ENCODE measurements at regions not wholly inside any gene's neighbourhood (a gene's known extent, or its start where the extent isn't known, plus 50 kb on each side); places are given as distances from the start of the nearest gene placed in this dataset.
"Not testable (repeated sequence)": the region's sequence is repeated elsewhere in the genome, so short reads cannot be mapped to it uniquely, and the experiment has no call there.

GRCh38 chr3:95215437-95215957 is 1152.6 kb downstream of the NSUN3 start:
- no peak overlapping the region for H3K4me3 ChIP-seq
- WGBS, 10 experiments = 17 to 86% (median 58%) methylated on average over 1 of the region's 1 CpG; no CpG with 5 or more reads in 2 of the 10 experiments
- no peak overlapping the region for H3K27ac ChIP-seq
- no peak for ATAC-seq (replicated peaks in 6 of 8)
- in situ Hi-C loops (cut with MboI; ENCODE audit: low pct_unique_long_range_greater_than_20kb in 2 of 9, low sequenced_read_pairs in 9 of 9, unreplicated experiment in 9 of 9) = no loop called here
- no peaks in the 10 kb centered on the region for H3K4me1 ChIP-seq (replicated peaks in 1 of 2)

- no peak overlapping the region for H3K27ac ChIP-seq
- peak in 1 of 8 experiments; percentile 36 for ATAC-seq (replicated peaks in 6 of 8)
- no peaks in the 10 kb centered on the region for H3K4me1 ChIP-seq (replicated peaks in 1 of 2)
- no peak overlapping the region for H3K4me3 ChIP-seq
- in situ Hi-C loops (cut with MboI; ENCODE audit: low pct_unique_long_range_greater_than_20kb in 2 of 9, low sequenced_read_pairs in 9 of 9, unreplicated experiment in 9 of 9) = no loop called here
Observed at GRCh38 chr3:95217661-95218060, 1154.8 kb downstream of the NSUN3 start.

- ATAC-seq (replicated peaks in 6 of 8) = no peak
- in situ Hi-C loops (cut with MboI; ENCODE audit: low pct_unique_long_range_greater_than_20kb in 2 of 9, low sequenced_read_pairs in 9 of 9, unreplicated experiment in 9 of 9) = no loop called here
- Histone ChIP-seq H3K4me1 (replicated peaks in 1 of 2) (no peaks in the 10 kb centered on the region), H3K27ac (no peak overlapping the region), H3K4me3 (no peak overlapping the region)
- WGBS, 10 experiments = 0 to 80% (median 50%) methylated on average over 1 of the region's 1 CpG; no CpG with 5 or more reads in 1 of the 10 experiments
Observed at GRCh38 chr3:95218484-95218883, 1155.6 kb downstream of the NSUN3 start.

GRCh38 chr3:95226437-95226836 is 1163.6 kb downstream of the NSUN3 start:
- WGBS, 10 experiments = 20 to 100% (median 96%) methylated on average over 1 to 4 of the region's 5 CpGs; no CpG with 5 or more reads in 3 of the 10 experiments
- Histone ChIP-seq H3K27ac (no peak overlapping the region), H3K4me1 (replicated peaks in 1 of 2) (no peaks in the 10 kb centered on the region), H3K4me3 (no peak overlapping the region)
- in situ Hi-C loops (cut with MboI; ENCODE audit: low pct_unique_long_range_greater_than_20kb in 2 of 9, low sequenced_read_pairs in 9 of 9, unreplicated experiment in 9 of 9) = no loop called here
- ATAC-seq (replicated peaks in 6 of 8) = no peak

GRCh38 chr3:95227092-95227491 is 1164.2 kb downstream of the NSUN3 start:
- in situ Hi-C loops (cut with MboI; ENCODE audit: low pct_unique_long_range_greater_than_20kb in 2 of 9, low sequenced_read_pairs in 9 of 9, unreplicated experiment in 9 of 9) = no loop called here
- 12 to 100% (median 84%) methylated on average over 1 to 4 of the region's 4 CpGs; no CpG with 5 or more reads in 1 of the 10 experiments for WGBS, 10 experiments
- no peaks in the 10 kb centered on the region for H3K4me1 ChIP-seq (replicated peaks in 1 of 2)
- H3K4me3 ChIP-seq = no peak overlapping the region
- ATAC-seq (replicated peaks in 6 of 8) = no peak
- H3K27ac ChIP-seq = no peak overlapping the region

GRCh38 chr3:95228416-95228815 is 1165.6 kb downstream of the NSUN3 start:
- whole genome bisulfite sequencing, 10 experiments = 42 to 100% (median 90%) methylated on average over 3 to 7 of the region's 7 CpGs
- no peak for ATAC-seq (replicated peaks in 6 of 8)
- in situ Hi-C loops (cut with MboI; ENCODE audit: low pct_unique_long_range_greater_than_20kb in 2 of 9, low sequenced_read_pairs in 9 of 9, unreplicated experiment in 9 of 9) = no loop called here

GRCh38 chr3:95235916-95236315 is 1173.1 kb downstream of the NSUN3 start:
- Histone ChIP-seq H3K4me1 (replicated peaks in 1 of 2) (no peaks in the 10 kb centered on the region), H3K4me3 (no peak overlapping the region), H3K27ac (no peak overlapping the region)
- ATAC-seq (replicated peaks in 6 of 8) = no peak
- in situ Hi-C loops (cut with MboI; ENCODE audit: low pct_unique_long_range_greater_than_20kb in 2 of 9, low sequenced_read_pairs in 9 of 9, unreplicated experiment in 9 of 9) = no loop called here

More at GRCh38 chr3:95228416-95228815, 1165.6 kb downstream of the NSUN3 start:
- Histone ChIP-seq H3K4me1 (replicated peaks in 1 of 2) (no peaks in the 10 kb centered on the region), H3K4me3 (no peak overlapping the region), H3K27ac (no peak overlapping the region)

GRCh38 chr3:95237783-95238182 is 1174.9 kb downstream of the NSUN3 start:
- in situ Hi-C loops (cut with MboI; ENCODE audit: low pct_unique_long_range_greater_than_20kb in 2 of 9, low sequenced_read_pairs in 9 of 9, unreplicated experiment in 9 of 9) = no loop called here
- H3K27ac ChIP-seq = no peak overlapping the region
- 0 to 100% (median 83%) methylated on average over 1 of the region's 2 CpGs; no CpG with 5 or more reads in 1 of the 10 experiments for WGBS, 10 experiments
- H3K4me3 ChIP-seq = no peak overlapping the region
- no peaks in the 10 kb centered on the region for H3K4me1 ChIP-seq (replicated peaks in 1 of 2)
- no peak for ATAC-seq (replicated peaks in 6 of 8)

GRCh38 chr3:95240395-95240794 is 1177.5 kb downstream of the NSUN3 start:
- WGBS, 10 experiments = 17 to 100% (median 80%) methylated on average over 1 to 2 of the region's 2 CpGs; no CpG with 5 or more reads in 5 of the 10 experiments
- ATAC-seq (replicated peaks in 6 of 8) = no peak
- in situ Hi-C loops (cut with MboI; ENCODE audit: low pct_unique_long_range_greater_than_20kb in 2 of 9, low sequenced_read_pairs in 9 of 9, unreplicated experiment in 9 of 9) = no loop called here
- H3K27ac ChIP-seq = no peak overlapping the region
- H3K4me3 ChIP-seq = no peak overlapping the region
- H3K4me1 ChIP-seq (replicated peaks in 1 of 2) = no peaks in the 10 kb centered on the region

GRCh38 chr3:95241256-95241655 is 1178.4 kb downstream of the NSUN3 start:
- 21 to 92% (median 60%) methylated on average over 1 to 9 of the region's 9 CpGs; no CpG with 5 or more reads in 3 of the 10 experiments for WGBS, 10 experiments

GRCh38 chr3:95246413-95246812 is 1183.6 kb downstream of the NSUN3 start:
- ATAC-seq (replicated peaks in 6 of 8) = no peak
- no peaks in the 10 kb centered on the region for H3K4me1 ChIP-seq (replicated peaks in 1 of 2)
- H3K27ac ChIP-seq = no peak overlapping the region
- WGBS, 10 experiments = 0 to 100% (median 70%) methylated on average over 1 to 5 of the region's 5 CpGs; no CpG with 5 or more reads in 1 of the 10 experiments
- no peak overlapping the region for H3K4me3 ChIP-seq
- in situ Hi-C loops (cut with MboI; ENCODE audit: low pct_unique_long_range_greater_than_20kb in 2 of 9, low sequenced_read_pairs in 9 of 9, unreplicated experiment in 9 of 9) = no loop called here

More at GRCh38 chr3:95241256-95241655, 1178.4 kb downstream of the NSUN3 start:
- H3K27ac ChIP-seq; H3K4me3 ChIP-seq; ATAC-seq (replicated peaks in 6 of 8); in situ Hi-C loops (cut with MboI; ENCODE audit: low pct_unique_long_range_greater_than_20kb in 2 of 9, low sequenced_read_pairs in 9 of 9, unreplicated experiment in 9 of 9); H3K4me1 ChIP-seq (replicated peaks in 1 of 2): not testable (repeated sequence)

- in situ Hi-C loops (cut with MboI; ENCODE audit: low pct_unique_long_range_greater_than_20kb in 2 of 9, low sequenced_read_pairs in 9 of 9, unreplicated experiment in 9 of 9) = no loop called here
- H3K27ac ChIP-seq = no peak overlapping the region
- no peaks in the 10 kb centered on the region for H3K4me1 ChIP-seq (replicated peaks in 1 of 2)
- no peak for ATAC-seq (replicated peaks in 6 of 8)
- H3K4me3 ChIP-seq = no peak overlapping the region
Observed at GRCh38 chr3:95254061-95254460, 1191.2 kb downstream of the NSUN3 start.

- ATAC-seq (replicated peaks in 6 of 8) = no peak
- in situ Hi-C loops (cut with MboI; ENCODE audit: low pct_unique_long_range_greater_than_20kb in 2 of 9, low sequenced_read_pairs in 9 of 9, unreplicated experiment in 9 of 9) = no loop called here
Observed at GRCh38 chr3:95254758-95255157, 1191.9 kb downstream of the NSUN3 start.

GRCh38 chr3:95265129-95265528 is 1202.3 kb downstream of the NSUN3 start:
- Histone ChIP-seq H3K27ac (no peak overlapping the region), H3K4me1 (replicated peaks in 1 of 2) (no peaks in the 10 kb centered on the region), H3K4me3 (no peak overlapping the region)
- WGBS, 10 experiments = 0 to 100% (median 51%) methylated on average over 1 to 3 of the region's 3 CpGs
- ATAC-seq (replicated peaks in 6 of 8) = peak in 3 of 8 experiments; percentile 67 to 95 (median 93)
- in situ Hi-C loops (cut with MboI; ENCODE audit: low pct_unique_long_range_greater_than_20kb in 2 of 9, low sequenced_read_pairs in 9 of 9, unreplicated experiment in 9 of 9) = no loop called here

More at GRCh38 chr3:95254758-95255157, 1191.9 kb downstream of the NSUN3 start:
- Histone ChIP-seq H3K27ac (no peak overlapping the region), H3K4me1 (replicated peaks in 1 of 2) (no peaks in the 10 kb centered on the region), H3K4me3 (no peak overlapping the region)
- 17 to 96% (median 89%) methylated on average over 2 to 6 of the region's 6 CpGs for WGBS, 10 experiments
